PC-9 (cell line): ENCODE measurements at regions not wholly inside any gene's neighbourhood (a gene's known extent, or its start where the extent isn't known, plus 50 kb on each side); places are given as distances from the start of the nearest gene placed in this dataset.

Source experiments
- BruUV-seq: library from RNA; stranded (reverse); fragments of 400-500 nt; replicated peaks from 2 replicates; lab custom pipeline; 2021; lab: Mats Ljungman, UMichigan
- CTCF ChIA-PET: fragments of 300-600 bp; sonication (Branson Sonifier 250); formaldehyde crosslinking; loops from one replicate; lab custom pipeline; 2022; ENCODE audit warnings: antibody characterized with exemption; lab: Charles Lee
- POLR2A ChIA-PET: fragments of 300-600 bp; sonication (Branson Sonifier 250); formaldehyde crosslinking; loops from one replicate; lab custom pipeline; 2022; ENCODE audit warnings: antibody characterized with exemption; ENCODE audit not compliant: unreplicated experiment; lab: Charles Lee
- DNase-seq, 2 experiments: peaks; one replicate each; pipeline versions ENCODE4 v3.0.0 to v3.0.0-alpha.2; 2015 to 2022; ENCODE audit warnings: mixed read lengths in 1 of 2
- H2AFZ ChIP-seq: fragments of 200-600 bp; sonication (generic); 2 replicates; pipeline ENCODE4 v1.8.1; 2017; ENCODE audit warnings: antibody characterized with exemption
- H3F3A ChIP-seq: fragments of 200-600 bp; sonication (generic); 2 replicates; pipeline ENCODE4 v1.8.1; 2017; ENCODE audit warnings: antibody characterized with exemption, mild to moderate bottlenecking, low read depth; ENCODE audit not compliant: insufficient read depth
- H3K27ac ChIP-seq: fragments of 200-600 bp; sonication (generic); 2 replicates; pipeline ENCODE4 v1.6.1; 2016; ENCODE audit warnings: mixed run types
- H3K27me3 ChIP-seq: fragments of 200-600 bp; sonication (generic); 2 replicates; pipeline ENCODE4 v1.6.1; 2016; ENCODE audit warnings: low read depth, mixed run types; ENCODE audit not compliant: insufficient read depth
- H3K36me3 ChIP-seq: fragments of 200-600 bp; sonication (generic); 2 replicates; pipeline ENCODE4 v1.6.1; 2016; ENCODE audit warnings: low read depth, mixed run types
- H3K4me1 ChIP-seq: fragments of 200-600 bp; sonication (generic); replicated peaks from 2 replicates; pipeline ENCODE4 v1.6.1; 2016; ENCODE audit warnings: mixed run types; ENCODE audit not compliant: insufficient read depth
- H3K4me2 ChIP-seq: fragments of 200-600 bp; sonication (generic); 2 replicates; pipeline ENCODE4 v1.6.1; 2017; ENCODE audit warnings: mixed run types
- H3K4me3 ChIP-seq: fragments of 200-600 bp; sonication (generic); 2 replicates; pipeline ENCODE4 v1.6.1; 2016; ENCODE audit warnings: mixed run types
- H3K79me2 ChIP-seq: fragments of 200-600 bp; sonication (generic); 2 replicates; pipeline ENCODE4 v1.6.1; 2017; ENCODE audit warnings: low read depth, mixed run types
- H3K9me2 ChIP-seq: fragments of 200-600 bp; sonication (generic); 2 replicates; pipeline ENCODE4 v1.8.1; 2017; ENCODE audit warnings: mild to moderate bottlenecking; ENCODE audit not compliant: insufficient read depth
- H3K9me3 ChIP-seq: fragments of 200-600 bp; sonication (generic); 2 replicates; pipeline ENCODE4 v1.8.1; 2016; ENCODE audit warnings: low read depth; ENCODE audit not compliant: insufficient read depth
- H4K20me1 ChIP-seq: fragments of 200-600 bp; sonication (generic); 2 replicates; pipeline ENCODE4 v1.8.1; 2017; ENCODE audit not compliant: insufficient read depth
- CTCF ChIP-seq: fragments of 200-600 bp; sonication (generic); conservative IDR thresholded peaks from 2 replicates; pipeline ENCODE4 v1.6.1; 2017; ENCODE audit warnings: mixed run types, antibody characterized with exemption, mild to moderate bottlenecking, moderate library complexity
- EZH2 ChIP-seq: fragments of 200-600 bp; sonication (generic); IDR thresholded peaks from 2 replicates; pipeline ENCODE4 v1.8.0; 2017; ENCODE audit warnings: antibody characterized with exemption, low read depth
- intact Hi-C: fragments of 100-400 bp; cut with micrococcal nuclease; formaldehyde crosslinking; loops from one replicate; pipeline ENCODE4 v1.10.0; 2022; ENCODE audit not compliant: unreplicated experiment

GRCh38 chr20:57946559-57947315 is 236.9 kb upstream of the PMEPA1 start:
- H3K36me3 ChIP-seq = no peaks in the 10 kb centered on the region
- H3K79me2 ChIP-seq = no peaks in the 10 kb centered on the region
- TF ChIP-seq EZH2 (no peak), CTCF (no peak)
- no peak overlapping the region for H3K4me2 ChIP-seq
- no peak overlapping the region for H2AFZ ChIP-seq
- H3K27ac ChIP-seq = no peak overlapping the region
- no peaks in the 10 kb centered on the region for H3F3A ChIP-seq
- H3K4me1 ChIP-seq = peaks cover 5% of the 10 kb centered on the region
- no peak overlapping the region for H3K4me3 ChIP-seq
- ChIA-PET CTCF (interaction anchor here (0.6 kb wide), 1 partner anchor 260 kb away, joined by 3 read pairs; no protein-coding TSS in a partner anchor), POLR2A (no interaction called here)
- H3K27me3 ChIP-seq = no peaks in the 10 kb centered on the region
- intact Hi-C loops = no loop called here
- H3K9me2 ChIP-seq = no peaks in the 10 kb centered on the region
- no peaks in the 10 kb centered on the region for H4K20me1 ChIP-seq
- no TSS peak for BruUV-seq
- DNase-seq = no peak
- no peaks in the 10 kb centered on the region for H3K9me3 ChIP-seq

GRCh38 chr20:57944988-57945387 is 235.2 kb upstream of the PMEPA1 start:
- H3K9me3 ChIP-seq = no peaks in the 10 kb centered on the region
- H3K36me3 ChIP-seq = no peaks in the 10 kb centered on the region
- H3K27me3 ChIP-seq = no peaks in the 10 kb centered on the region
- POLR2A ChIA-PET = no interaction called here
- no peak for DNase-seq
- CTCF ChIA-PET = no interaction called here
- intact Hi-C loops = no loop called here
- H3K9me2 ChIP-seq = no peaks in the 10 kb centered on the region
- no peak overlapping the region for H3K4me2 ChIP-seq
- no peaks in the 10 kb centered on the region for H3K79me2 ChIP-seq
- TF ChIP-seq CTCF (no peak), EZH2 (no peak)
- peaks cover 22% of the 10 kb centered on the region for H3K4me1 ChIP-seq
- H3F3A ChIP-seq = peaks cover 11% of the 10 kb centered on the region
- H4K20me1 ChIP-seq = no peaks in the 10 kb centered on the region
- H3K4me3 ChIP-seq = no peak overlapping the region
- H3K27ac ChIP-seq = no peak overlapping the region
- no TSS peak for BruUV-seq
- H2AFZ ChIP-seq = no peak overlapping the region

GRCh38 chr20:57943950-57944349 is 234.1 kb upstream of the PMEPA1 start:
- Histone ChIP-seq H3K79me2 (no peaks in the 10 kb centered on the region), H3K9me3 (no peaks in the 10 kb centered on the region), H3K27me3 (no peaks in the 10 kb centered on the region), H3K4me3 (no peak overlapping the region), H3K4me2 (no peak overlapping the region), H3K27ac (no peak overlapping the region), H3F3A (peaks cover 20% of the 10 kb centered on the region), H4K20me1 (no peaks in the 10 kb centered on the region), H3K4me1 (peaks cover 33% of the 10 kb centered on the region), H2AFZ (no peak overlapping the region), H3K9me2 (no peaks in the 10 kb centered on the region), H3K36me3 (no peaks in the 10 kb centered on the region)
- BruUV-seq = no TSS peak
- DNase-seq = no peak
- ChIA-PET CTCF (no interaction called here), POLR2A (no interaction called here)
- intact Hi-C loops = no loop called here
- TF ChIP-seq EZH2 = no peak
- TF ChIP-seq CTCF = no peak
